Panc1 (cell line): ENCODE measurements at regions not wholly inside any gene's neighbourhood (a gene's known extent, or its start where the extent isn't known, plus 50 kb on each side); places are given as distances from the start of the nearest gene placed in this dataset.

ENCODE experiments used
- ATAC-seq: fragments of 200-7000 bp; cut with Tn5 transposase; 2 replicates; pipeline ENCODE4 v1.9.1; 2020; ENCODE audit warnings: mild to moderate bottlenecking, moderate library complexity
- BruUV-seq: library from RNA; stranded (reverse); fragments of 400-500 nt; replicated peaks from 2 replicates; lab custom pipeline; 2021; lab: Mats Ljungman, UMichigan
- CTCF ChIA-PET: fragments of 300-600 bp; sonication (Branson Sonifier 250); formaldehyde crosslinking; loops from one replicate; lab custom pipeline; 2022; ENCODE audit warnings: antibody characterized with exemption; lab: Charles Lee
- POLR2A ChIA-PET: fragments of 300-600 bp; sonication (Branson Sonifier 250); formaldehyde crosslinking; loops from one replicate; lab custom pipeline; 2022; ENCODE audit warnings: antibody characterized with exemption; lab: Charles Lee
- DNase-seq: peaks from one replicate; pipeline ENCODE4 v3.0.0-alpha.2; 2010; ENCODE audit warnings: low read depth, low spot score
- H3K27ac ChIP-seq: 2 replicates; pipeline ENCODE4 v1.5.1; 2011; ENCODE audit warnings: mild to moderate bottlenecking, low read length, inconsistent platforms
- H3K27me3 ChIP-seq: fragments of 200-500 bp; sonication (Bioruptor generic); 2 replicates; pipeline ENCODE4 v1.6.0; 2014; ENCODE audit warnings: low read length, inconsistent platforms; ENCODE audit not compliant: control insufficient read depth, insufficient read depth
- H3K36me3 ChIP-seq: fragments of 200-500 bp; sonication (Bioruptor generic); 2 replicates; pipeline ENCODE4 v1.5.1; 2014; ENCODE audit warnings: inconsistent platforms, mild to moderate bottlenecking, low read length, moderate library complexity; ENCODE audit not compliant: control insufficient read depth, insufficient read depth
- H3K4me1 ChIP-seq: 2 replicates; pipeline ENCODE4 v1.5.1; 2011; ENCODE audit warnings: inconsistent platforms, mild to moderate bottlenecking, low read length, moderate library complexity; ENCODE audit not compliant: control insufficient read depth, insufficient read depth
- H3K4me3 ChIP-seq, 2 experiments: 2 replicates each; pipeline ENCODE4 v1.5.1; 2011 to 2012; ENCODE audit warnings: low read depth in 2 of 2, low read length in 2 of 2, mild to moderate bottlenecking in 2 of 2, inconsistent platforms in 1 of 2, moderate library complexity in 1 of 2
- H3K9me3 ChIP-seq: fragments of 200-500 bp; sonication (Bioruptor generic); 2 replicates; pipeline ENCODE4 v1.5.1; 2014; ENCODE audit warnings: low read depth, mild to moderate bottlenecking, inconsistent platforms, low read length, moderate library complexity; ENCODE audit not compliant: control insufficient read depth, insufficient read depth
- CTCF ChIP-seq: fragments of 450-650 bp; IDR thresholded peaks from 2 replicates; pipeline ENCODE4 v1.5.1; 2017; ENCODE audit warnings: mild to moderate bottlenecking
- POLR2AphosphoS5 ChIP-seq: IDR thresholded peaks from 2 replicates; pipeline ENCODE4 v1.6.1; 2012; ENCODE audit warnings: mild to moderate bottlenecking, low read depth, low read length, moderate library complexity
- REST ChIP-seq, 2 experiments: IDR thresholded peaks; 2 replicates each; pipeline ENCODE4 v1.6.1; 2011 to 2012; ENCODE audit warnings: low read depth in 2 of 2, control low read depth in 1 of 2, low read length in 1 of 2, mild to moderate bottlenecking in 1 of 2, moderate library complexity in 1 of 2; ENCODE audit not compliant: insufficient read depth in 1 of 2
- SIN3A ChIP-seq: IDR thresholded peaks from 2 replicates; pipeline ENCODE4 v1.6.1; 2012; ENCODE audit warnings: low read depth, mild to moderate bottlenecking, low read length, moderate library complexity, borderline replicate concordance; ENCODE audit not compliant: insufficient read depth
- TCF7L2 ChIP-seq: IDR thresholded peaks from 2 replicates; pipeline ENCODE4 v1.6.1; 2011; ENCODE audit warnings: mild to moderate bottlenecking, low read depth, low read length, inconsistent platforms
- in situ Hi-C: cut with HindIII; loops from 2 replicates; pipeline ENCODE4 v1.10.0; 2016; ENCODE audit warnings: low sequenced_read_pairs, low pct_unique_long_range_greater_than_20kb
- intact Hi-C: fragments of 100-400 bp; cut with micrococcal nuclease; formaldehyde crosslinking; loops from one replicate; pipeline ENCODE4 v1.10.0; 2022; ENCODE audit not compliant: unreplicated experiment

GRCh38 chr15:96160269-96160668 lies 170.2 kb upstream of the NR2F2 start:
- in situ Hi-C loops (no loop called here), intact Hi-C loops (no loop called here)
- DNase-seq: no peak
- no peaks in the 10 kb centered on the region for H3K9me3 ChIP-seq
- H3K4me3 ChIP-seq: no peak overlapping the region
- H3K4me1 ChIP-seq: no peaks in the 10 kb centered on the region
- ATAC-seq: no peak
- no peak for TF ChIP-seq POLR2AphosphoS5
- POLR2A ChIA-PET: no interaction called here
- CTCF ChIA-PET: no interaction called here
- no peaks in the 10 kb centered on the region for H3K36me3 ChIP-seq
- no peak overlapping the region for H3K27ac ChIP-seq
- no peaks in the 10 kb centered on the region for H3K27me3 ChIP-seq
- no TSS peak for BruUV-seq

GRCh38 chr15:96160800-96161199 lies 169.7 kb upstream of the NR2F2 start:
- ATAC-seq: no peak
- POLR2A ChIA-PET: no interaction called here
- H3K4me3 ChIP-seq: no peak overlapping the region
- no peak for TF ChIP-seq SIN3A
- TF ChIP-seq POLR2AphosphoS5: no peak
- no peak for TF ChIP-seq REST (IDR thresholded peaks at IDR 0.05; ENCODE audit: insufficient read depth in 1 of 2, low read depth in 2 of 2, low read length in 1 of 2)
- in situ Hi-C loops (no loop called here), intact Hi-C loops (no loop called here)
- CTCF ChIA-PET: no interaction called here
- no peaks in the 10 kb centered on the region for H3K36me3 ChIP-seq
- no peaks in the 10 kb centered on the region for H3K4me1 ChIP-seq
- no peak for DNase-seq
- H3K9me3 ChIP-seq: no peaks in the 10 kb centered on the region
- BruUV-seq: no TSS peak
- H3K27ac ChIP-seq: no peak overlapping the region
- H3K27me3 ChIP-seq: no peaks in the 10 kb centered on the region

- TF ChIP-seq POLR2AphosphoS5: no peak
- TF ChIP-seq SIN3A: no peak
- no peak for TF ChIP-seq REST (IDR thresholded peaks at IDR 0.05; ENCODE audit: insufficient read depth in 1 of 2, low read depth in 2 of 2, low read length in 1 of 2)
- no peak for TF ChIP-seq TCF7L2
- TF ChIP-seq CTCF: no peak
- ChIA-PET POLR2A (no interaction called here), CTCF (no interaction called here)
- intact Hi-C loops: no loop called here
- H3K4me3 ChIP-seq: no peak overlapping the region
- no peak overlapping the region for H3K27ac ChIP-seq
- no peaks in the 10 kb centered on the region for H3K4me1 ChIP-seq
- ATAC-seq (no peak), DNase-seq (no peak)
- no TSS peak for BruUV-seq
- in situ Hi-C loops: no loop called here
- no peaks in the 10 kb centered on the region for H3K27me3 ChIP-seq
- H3K36me3 ChIP-seq: no peaks in the 10 kb centered on the region
- H3K9me3 ChIP-seq: no peaks in the 10 kb centered on the region
Observed at GRCh38 chr15:96162322-96162721, 168.2 kb upstream of the NR2F2 start.
